ENCODE measurements at regions not wholly inside any gene's neighbourhood (a gene's known extent, or its start where the extent isn't known, plus 50 kb on each side); places are given as distances from the start of the nearest gene placed in this dataset.

DNA sequence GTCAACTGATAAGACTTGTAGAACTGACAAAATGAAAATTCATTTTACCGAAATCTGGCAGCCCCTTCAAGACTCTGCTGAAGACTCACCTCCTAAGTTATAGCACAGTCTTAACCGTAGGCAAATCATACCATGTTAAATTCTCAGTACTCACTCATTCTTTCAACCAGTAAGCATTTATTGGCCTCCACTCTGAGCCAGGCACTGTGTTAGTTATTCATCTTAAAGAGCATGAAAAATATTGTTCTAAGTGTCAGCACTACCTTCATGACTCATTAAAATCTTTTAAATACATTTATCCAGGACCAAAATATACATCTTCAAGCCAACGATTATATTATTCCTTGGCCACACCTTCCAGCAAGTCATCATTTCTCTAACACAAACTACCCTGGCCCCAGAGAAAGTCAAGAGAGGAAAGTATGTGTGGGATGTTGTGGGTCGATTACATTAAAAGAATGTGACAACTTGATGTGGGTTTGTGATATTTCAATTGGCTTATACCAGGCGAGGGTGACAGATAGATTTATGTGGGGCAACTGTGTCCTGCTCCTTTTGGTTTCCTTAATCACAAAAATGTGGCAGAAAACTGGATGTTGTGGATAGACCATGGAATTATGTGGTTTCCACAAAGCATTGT is 55.0 kb downstream of the TMEM30B start:
- Histone ChIP-seq H2AFZ (no peak overlapping the region), H4K20me1 (ENCODE audit: insufficient read depth) (no peaks in the 10 kb centered on the region), H3K79me2 (ENCODE audit: insufficient read depth) (no peaks in the 10 kb centered on the region), H3K9ac (no peak overlapping the region), H3F3A (ENCODE audit: insufficient read depth) (no peaks in the 10 kb centered on the region), H3K27ac (no peak overlapping the region), H3K4me1 (ENCODE audit: insufficient read depth) (no peaks in the 10 kb centered on the region), H3K9me2 (ENCODE audit: insufficient read depth) (no peaks in the 10 kb centered on the region), H3K36me3 (ENCODE audit: low read depth) (no peaks in the 10 kb centered on the region), H3K4me2 (ENCODE audit: unreplicated experiment) (no peak overlapping the region), H3K9me3 (ENCODE audit: low read depth) (no peaks in the 10 kb centered on the region), H3K4me3 (no peak overlapping the region), H3K27me3 (replicated peaks; ENCODE audit: insufficient read depth) (no peaks in the 10 kb centered on the region)
- DNase-seq, result no peak
- in situ Hi-C loops (cut with MboI), result no loop called here
- TF ChIP-seq EZH2 (IDR thresholded peaks at IDR 0.05; ENCODE audit: insufficient read depth, poor library complexity, severe bottlenecking) (no peak), EZH2phosphoT487 (IDR thresholded peaks at IDR 0.05; ENCODE audit: insufficient read depth, low read depth) (no peak)
- 39 to 57% methylated on average over 5 of the region's 5 CpGs for WGBS, 2 experiments (ENCODE audit: low coverage in 1 of 2, low lambda C conversion rate in 2 of 2, missing lambda C conversion rate in 2 of 2)

GRCh38 chr14:61225344-61225743 is 55.8 kb downstream of the TMEM30B start:
- WGBS, 2 experiments (ENCODE audit: low coverage in 1 of 2, low lambda C conversion rate in 2 of 2, missing lambda C conversion rate in 2 of 2), result 73 to 76% methylated on average over 6 of the region's 6 CpGs
- no peaks in the 10 kb centered on the region for H4K20me1 ChIP-seq (ENCODE audit: insufficient read depth)

GRCh38 chr14:61223552-61223951 is 57.6 kb downstream of the TMEM30B start:
- no peaks in the 10 kb centered on the region for H3K79me2 ChIP-seq (ENCODE audit: insufficient read depth)
- H3K36me3 ChIP-seq (ENCODE audit: low read depth), result no peaks in the 10 kb centered on the region
- DNase-seq, result no peak
- H3K27me3 ChIP-seq (replicated peaks; ENCODE audit: insufficient read depth), result no peaks in the 10 kb centered on the region
- no peaks in the 10 kb centered on the region for H4K20me1 ChIP-seq (ENCODE audit: insufficient read depth)
- H3K4me3 ChIP-seq, result no peak overlapping the region
- no peak overlapping the region for H3K4me2 ChIP-seq (ENCODE audit: unreplicated experiment)
- in situ Hi-C loops (cut with MboI), result no loop called here
- 0 out of 2 replicates have a peak, but pooled peaks cover 4% of the 10 kb centered on the region for H3F3A ChIP-seq (ENCODE audit: insufficient read depth)
- H3K9me2 ChIP-seq (ENCODE audit: insufficient read depth), result no peaks in the 10 kb centered on the region
- no peak overlapping the region for H2AFZ ChIP-seq
- no peaks in the 10 kb centered on the region for H3K9me3 ChIP-seq (ENCODE audit: low read depth)
- peaks cover 14% of the 10 kb centered on the region for H3K4me1 ChIP-seq (ENCODE audit: insufficient read depth)
- no peak overlapping the region for H3K9ac ChIP-seq
- no peak overlapping the region for H3K27ac ChIP-seq
- TF ChIP-seq EZH2 (IDR thresholded peaks at IDR 0.05; ENCODE audit: insufficient read depth, poor library complexity, severe bottlenecking) (no peak), EZH2phosphoT487 (IDR thresholded peaks at IDR 0.05; ENCODE audit: insufficient read depth, low read depth) (no peak)

More at GRCh38 chr14:61225344-61225743, 55.8 kb downstream of the TMEM30B start:
- Histone ChIP-seq H3K27me3 (replicated peaks; ENCODE audit: insufficient read depth) (no peaks in the 10 kb centered on the region), H3K4me1 (ENCODE audit: insufficient read depth) (no peaks in the 10 kb centered on the region), H3K27ac (no peak overlapping the region), H3K79me2 (ENCODE audit: insufficient read depth) (no peaks in the 10 kb centered on the region), H2AFZ (0 out of 2 replicates have a peak overlapping the region, but pooled peaks have one; percentile 14), H3K9me2 (ENCODE audit: insufficient read depth) (no peaks in the 10 kb centered on the region), H3K9ac (no peak overlapping the region), H3K4me3 (no peak overlapping the region), H3K4me2 (ENCODE audit: unreplicated experiment) (no peak overlapping the region), H3F3A (ENCODE audit: insufficient read depth) (no peaks in the 10 kb centered on the region), H3K9me3 (ENCODE audit: low read depth) (no peaks in the 10 kb centered on the region), H3K36me3 (ENCODE audit: low read depth) (no peaks in the 10 kb centered on the region)
- in situ Hi-C loops (cut with MboI), result no loop called here
- peak; percentile 32 for DNase-seq
- no peak for TF ChIP-seq EZH2 (IDR thresholded peaks at IDR 0.05; ENCODE audit: insufficient read depth, poor library complexity, severe bottlenecking)
- TF ChIP-seq EZH2phosphoT487 (IDR thresholded peaks at IDR 0.05; ENCODE audit: insufficient read depth, low read depth), result no peak

- Histone ChIP-seq H3K4me1 (ENCODE audit: insufficient read depth) (peaks cover 23% of the 10 kb centered on the region), H4K20me1 (ENCODE audit: insufficient read depth) (no peaks in the 10 kb centered on the region), H3K4me3 (no peak overlapping the region), H3K9me2 (ENCODE audit: insufficient read depth) (no peaks in the 10 kb centered on the region), H3K79me2 (ENCODE audit: insufficient read depth) (no peaks in the 10 kb centered on the region), H3K36me3 (ENCODE audit: low read depth) (no peaks in the 10 kb centered on the region), H3K9me3 (ENCODE audit: low read depth) (no peaks in the 10 kb centered on the region), H3F3A (ENCODE audit: insufficient read depth) (peaks cover 14% of the 10 kb centered on the region), H2AFZ (no peak overlapping the region), H3K27ac (no peak overlapping the region), H3K27me3 (replicated peaks; ENCODE audit: insufficient read depth) (no peaks in the 10 kb centered on the region), H3K9ac (no peak overlapping the region), H3K4me2 (ENCODE audit: unreplicated experiment) (no peak overlapping the region)
- DNase-seq, result no peak
- TF ChIP-seq EZH2phosphoT487 (IDR thresholded peaks at IDR 0.05; ENCODE audit: insufficient read depth, low read depth) (no peak), EZH2 (IDR thresholded peaks at IDR 0.05; ENCODE audit: insufficient read depth, poor library complexity, severe bottlenecking) (no peak)
- in situ Hi-C loops (cut with MboI), result no loop called here
- 65 to 72% methylated on average over 3 of the region's 3 CpGs for WGBS, 2 experiments (ENCODE audit: low coverage in 1 of 2, low lambda C conversion rate in 2 of 2, missing lambda C conversion rate in 2 of 2)
Measured at GRCh38 chr14:61222388-61222787, 58.8 kb downstream of the TMEM30B start.

DNA sequence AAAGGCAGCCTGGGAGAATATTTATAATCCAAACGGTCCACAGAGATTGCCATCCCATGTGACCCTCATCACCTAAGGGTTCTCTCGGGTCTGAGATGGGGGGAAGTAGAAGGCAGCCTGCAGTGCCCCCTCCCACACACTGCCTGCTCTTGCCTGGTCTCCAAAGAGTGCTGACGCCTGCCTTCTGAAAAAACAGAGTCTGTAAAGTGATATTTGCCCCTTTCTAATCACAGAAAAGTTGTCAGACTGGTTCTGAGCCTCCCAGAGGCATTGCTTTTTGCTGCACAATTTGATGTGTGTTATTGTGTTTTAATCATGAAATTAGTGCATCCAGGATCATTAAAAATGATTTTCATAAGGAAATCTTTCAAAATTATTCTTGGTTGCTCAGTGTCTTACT is 59.2 kb downstream of the TMEM30B start:
- Histone ChIP-seq H3K9me2 (ENCODE audit: insufficient read depth) (no peaks in the 10 kb centered on the region), H3F3A (ENCODE audit: insufficient read depth) (peaks cover 14% of the 10 kb centered on the region), H3K79me2 (ENCODE audit: insufficient read depth) (no peaks in the 10 kb centered on the region), H3K27ac (no peak overlapping the region), H3K4me2 (ENCODE audit: unreplicated experiment) (no peak overlapping the region), H3K9ac (no peak overlapping the region), H3K4me1 (ENCODE audit: insufficient read depth) (peaks cover 26% of the 10 kb centered on the region), H2AFZ (no peak overlapping the region), H3K36me3 (ENCODE audit: low read depth) (no peaks in the 10 kb centered on the region), H3K9me3 (ENCODE audit: low read depth) (no peaks in the 10 kb centered on the region), H3K27me3 (replicated peaks; ENCODE audit: insufficient read depth) (no peaks in the 10 kb centered on the region), H4K20me1 (ENCODE audit: insufficient read depth) (no peaks in the 10 kb centered on the region), H3K4me3 (no peak overlapping the region)
- TF ChIP-seq EZH2phosphoT487 (IDR thresholded peaks at IDR 0.05; ENCODE audit: insufficient read depth, low read depth), result no peak
- TF ChIP-seq EZH2 (IDR thresholded peaks at IDR 0.05; ENCODE audit: insufficient read depth, poor library complexity, severe bottlenecking), result no peak
- WGBS, 2 experiments (ENCODE audit: low coverage in 1 of 2, low lambda C conversion rate in 2 of 2, missing lambda C conversion rate in 2 of 2), result 79 to 83% methylated on average over 3 of the region's 3 CpGs
- in situ Hi-C loops (cut with MboI), result no loop called here
- DNase-seq, result no peak

All from GM23248 (cell line).